OCI-LY7 (cell line): ENCODE measurements at regions not wholly inside any gene's neighbourhood (a gene's known extent, or its start where the extent isn't known, plus 50 kb on each side); places are given as distances from the start of the nearest gene placed in this dataset.

Experiments
- CTCF ChIP-seq: fragments of 200-600 bp; sonication (generic); conservative IDR thresholded peaks from 2 replicates; pipeline ENCODE4 v1.5.1; 2014; ENCODE audit warnings: mild to moderate bottlenecking, antibody characterized with exemption, low read length, moderate library complexity, mixed read lengths
- EZH2phosphoT487 ChIP-seq: fragments of 200-600 bp; sonication (generic); IDR thresholded peaks from 2 replicates; pipeline ENCODE4 v1.6.1; 2018; ENCODE audit warnings: low read depth, borderline replicate concordance, mild to moderate bottlenecking, mixed run types, antibody characterized with exemption, low read length, moderate library complexity, mixed read lengths

- TF ChIP-seq CTCF (no peak), EZH2phosphoT487 (no peak)
Observed at GRCh38 chr22:48366056-48366455, 1461.6 kb downstream of the BRD1 start.
